Stimulated activated CD8-positive, alpha-beta memory T cell treated with anti-CD3 and anti-CD28 coated beads, Interleukin-12 subunit alpha, Interleukin-12 subunit beta, amount 100 ng/mL, for 24 hours (primary cell): ENCODE measurements at regions not wholly inside any gene's neighbourhood (a gene's known extent, or its start where the extent isn't known, plus 50 kb on each side); places are given as distances from the start of the nearest gene placed in this dataset.

Experiments
- DNase-seq: peaks from one replicate; pipeline ENCODE4 v3.0.0-alpha.2; 2020; ENCODE audit errors: extremely low read depth

GRCh38 chr3:5428607-5429516 is 241.4 kb downstream of the EDEM1 start:
- no peak for DNase-seq

DNA sequence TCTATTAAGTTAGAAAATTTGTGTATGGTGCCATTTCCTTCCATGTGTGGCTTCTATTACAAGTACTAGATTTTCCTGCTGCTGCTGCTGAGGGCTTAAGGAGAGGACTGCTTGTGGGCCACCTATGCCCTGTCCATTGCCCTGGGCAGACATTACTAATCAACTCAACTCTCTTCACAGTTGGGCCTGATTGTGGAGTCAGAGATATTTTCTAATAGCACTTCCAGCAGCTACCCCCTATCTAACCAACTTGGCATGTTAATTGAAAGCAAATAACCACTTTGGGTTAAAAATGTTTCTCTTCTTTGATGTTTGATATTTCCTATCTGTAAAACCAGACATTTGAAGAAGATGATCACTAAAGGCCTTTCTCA is 242.0 kb downstream of the EDEM1 start:
- no peak for DNase-seq

- no peak for DNase-seq
Measured at GRCh38 chr3:5430701-5431100, 243.2 kb downstream of the EDEM1 start.

- DNase-seq, result no peak
Measured at GRCh38 chr3:5431146-5431545, 243.6 kb downstream of the EDEM1 start.

DNA sequence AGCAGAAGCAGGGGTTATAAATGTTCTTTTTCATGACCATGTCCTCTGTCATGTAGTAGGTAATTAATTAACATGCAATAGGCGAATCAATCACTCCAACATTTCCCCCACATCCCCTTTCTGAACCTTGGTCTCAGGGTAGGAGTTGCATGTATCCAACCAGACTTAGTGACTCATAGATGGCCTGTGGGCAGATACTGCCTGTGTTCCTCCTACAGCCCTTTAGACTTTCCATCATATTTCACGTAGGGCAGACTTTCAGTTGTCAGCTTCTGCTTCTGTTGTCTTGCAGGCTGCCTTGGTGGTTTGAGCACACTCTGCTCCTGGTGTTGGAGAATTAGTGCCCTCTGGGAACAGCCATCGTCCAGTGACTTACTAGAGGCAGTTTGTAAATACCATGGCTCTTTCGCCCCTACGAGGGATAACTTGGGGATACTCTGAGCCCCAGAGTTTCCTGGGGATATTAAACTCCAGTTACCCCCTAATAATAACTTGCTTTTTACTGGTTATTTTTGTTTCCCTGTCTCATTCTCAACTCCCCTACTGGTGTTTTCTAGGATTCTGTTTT is 244.4 kb downstream of the EDEM1 start:
- no peak for DNase-seq

DNA sequence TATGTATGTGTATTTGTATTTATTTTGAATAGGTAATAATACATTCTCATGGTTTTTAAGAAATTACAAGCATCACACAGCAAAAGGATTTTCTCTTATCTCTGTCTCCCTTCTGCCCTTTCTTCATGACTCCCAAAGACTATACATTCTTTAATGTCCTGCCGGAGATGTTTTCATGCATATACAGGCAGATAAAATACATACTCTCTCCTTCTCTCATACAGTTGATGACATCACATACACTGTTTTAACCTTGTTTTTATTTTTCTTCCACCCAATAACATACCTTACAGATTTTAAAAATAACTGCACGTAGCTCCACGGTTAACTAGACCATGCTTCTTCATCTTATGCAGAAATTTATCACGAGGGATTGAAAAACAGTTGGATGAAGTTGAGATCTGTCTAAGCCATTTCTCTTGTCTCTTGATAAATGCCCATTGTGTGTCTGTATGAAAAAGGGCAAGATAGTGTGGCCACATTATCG is 249.8 kb downstream of the EDEM1 start:
- DNase-seq, result no peak

- DNase-seq, result no peak
Measured at GRCh38 chr3:5437783-5438323, 250.3 kb downstream of the EDEM1 start.

GRCh38 chr3:5441401-5441800 is 253.9 kb downstream of the EDEM1 start:
- no peak for DNase-seq

GRCh38 chr3:5442106-5442785 is 254.7 kb downstream of the EDEM1 start:
- DNase-seq, result no peak

DNA sequence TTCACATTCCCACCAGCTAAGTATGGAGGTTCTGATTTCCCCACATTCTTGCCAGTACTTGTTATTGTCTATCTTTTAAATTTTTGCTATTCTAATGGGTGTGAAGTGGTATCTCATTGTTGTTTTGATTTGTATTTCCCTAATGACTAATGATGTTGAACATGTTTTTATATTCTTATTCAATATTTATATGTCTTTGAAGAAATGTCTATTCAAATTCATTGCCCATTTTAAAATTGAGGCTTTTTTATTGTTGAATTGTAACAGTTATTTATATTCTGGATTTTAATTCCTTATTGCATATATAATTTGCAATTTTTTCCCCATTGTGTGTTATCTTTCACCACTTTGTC is 255.3 kb downstream of the EDEM1 start:
- DNase-seq, result no peak

DNA sequence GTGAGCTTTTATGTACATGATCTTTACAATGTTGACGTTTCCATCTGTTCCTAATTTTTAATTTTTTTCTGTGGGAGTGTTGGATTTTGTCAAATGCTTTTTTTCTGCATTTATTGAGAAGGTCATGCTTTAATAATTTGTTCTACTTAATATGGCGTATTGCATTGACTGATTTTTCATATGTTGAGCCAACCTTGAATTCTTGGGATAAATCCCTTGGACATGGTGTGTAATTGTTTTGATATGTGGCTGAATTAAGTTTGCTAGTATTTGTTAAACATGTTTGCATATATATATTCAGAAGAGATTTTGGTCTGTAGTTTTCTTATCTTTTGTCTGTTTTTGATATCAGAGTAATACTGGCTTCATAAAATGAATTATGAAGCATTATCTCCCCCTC is 256.7 kb downstream of the EDEM1 start:
- DNase-seq, result no peak

- DNase-seq, result no peak
Measured at GRCh38 chr3:5445676-5446201, 258.2 kb downstream of the EDEM1 start.

DNA sequence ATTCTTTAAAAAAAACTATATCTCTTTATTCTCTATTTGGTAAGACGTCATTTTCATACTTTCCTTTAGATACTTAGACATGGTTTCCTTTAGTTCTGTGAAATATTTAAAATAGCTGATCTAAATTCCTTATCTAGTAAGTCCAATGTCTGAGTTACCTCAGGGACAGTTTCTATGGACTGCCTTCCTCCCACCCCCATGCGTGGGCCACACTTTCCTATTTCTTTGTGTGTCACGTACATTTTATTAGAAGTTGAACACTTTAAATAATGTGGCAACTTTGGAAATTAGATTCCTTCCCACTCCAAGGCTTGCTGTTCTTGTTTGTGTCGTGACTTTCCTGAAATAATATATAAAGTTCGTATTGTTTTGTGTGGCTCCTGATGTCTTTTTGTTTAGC is 260.7 kb downstream of the EDEM1 start:
- DNase-seq, result no peak

DNA sequence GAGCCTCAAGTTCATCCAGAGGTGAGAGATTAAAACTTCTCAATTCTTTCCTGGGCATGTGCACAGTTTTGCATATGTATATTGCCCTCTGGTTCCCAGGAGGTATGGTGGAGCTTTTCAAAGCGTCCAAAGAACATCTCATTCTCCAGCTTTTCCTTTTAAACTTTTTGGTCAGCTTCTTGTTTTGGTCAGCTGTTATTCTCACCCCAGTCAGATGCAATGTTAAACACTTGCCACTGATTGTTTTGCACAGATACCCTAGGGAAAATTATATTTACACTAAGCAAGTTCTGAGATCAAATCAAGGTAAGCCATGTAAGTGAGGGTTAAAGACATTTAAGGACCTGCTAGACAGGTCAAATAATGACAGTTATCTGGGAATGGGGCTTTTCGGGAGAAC is 261.3 kb downstream of the EDEM1 start:
- no peak for DNase-seq

GRCh38 chr3:5456199-5456598 is 268.7 kb downstream of the EDEM1 start:
- no peak for DNase-seq

- no peak for DNase-seq
Measured at GRCh38 chr3:5458526-5458925, 271.0 kb downstream of the EDEM1 start.

GRCh38 chr3:5462086-5462485 is 274.6 kb downstream of the EDEM1 start:
- no peak for DNase-seq

DNA sequence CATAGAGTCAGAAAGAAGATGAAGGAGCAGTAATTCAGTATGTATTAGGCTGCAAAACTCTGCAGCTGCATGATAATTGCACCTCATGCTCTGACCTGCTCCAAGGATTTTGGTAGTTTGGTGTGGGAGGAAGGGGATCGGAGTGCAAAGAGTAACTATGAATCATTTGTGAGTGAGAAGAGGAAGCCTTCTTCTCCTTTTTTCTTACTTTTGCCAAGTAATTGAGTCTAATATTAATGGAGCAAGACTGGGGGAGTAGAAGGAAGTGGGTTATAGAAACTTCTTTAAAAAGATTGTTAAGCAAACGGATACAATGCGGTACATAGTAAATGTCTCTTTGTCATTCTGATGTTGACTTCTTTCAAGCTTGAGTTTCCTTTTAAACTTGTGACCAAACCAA is 276.5 kb downstream of the EDEM1 start:
- DNase-seq, result no peak

DNA sequence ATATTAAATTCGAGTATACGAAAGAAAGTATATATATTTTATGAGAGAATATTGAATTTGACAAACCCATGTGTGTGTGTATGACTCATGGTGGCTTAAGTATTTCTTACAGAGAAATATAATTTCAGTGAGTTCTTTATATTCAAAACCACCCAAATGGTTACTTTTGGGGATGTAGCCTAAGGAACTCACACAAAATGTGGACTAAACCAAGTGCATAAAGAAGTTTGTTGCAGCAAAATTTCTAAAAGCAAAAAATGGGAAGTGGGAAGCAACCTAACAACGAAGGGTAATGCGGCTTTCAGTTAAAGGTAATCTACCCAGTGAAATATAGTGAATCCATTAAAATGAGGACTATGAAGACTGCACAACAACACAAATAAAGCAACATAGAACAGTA is 277.1 kb downstream of the EDEM1 start:
- no peak for DNase-seq

DNA sequence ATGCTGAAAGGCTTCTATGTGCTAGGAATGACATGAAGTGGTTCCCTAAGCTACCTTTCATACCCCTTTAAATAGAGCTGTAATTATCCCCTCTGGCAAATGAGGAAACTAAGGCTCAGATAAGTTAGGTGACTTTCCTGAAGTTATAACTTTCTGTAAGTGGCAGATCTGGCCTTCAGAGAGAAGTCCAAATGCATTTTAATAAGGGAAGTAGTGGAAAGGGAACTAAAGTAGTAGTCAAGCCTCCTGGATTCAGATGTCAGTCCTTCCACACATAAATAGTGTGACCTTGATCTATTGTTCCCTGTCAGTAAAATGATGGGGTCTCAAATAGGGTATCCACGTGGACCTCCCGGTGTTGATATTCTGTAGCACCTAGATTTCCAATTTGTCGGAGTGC is 277.7 kb downstream of the EDEM1 start:
- DNase-seq, result no peak

- DNase-seq, result no peak
Measured at GRCh38 chr3:5466065-5466464, 278.6 kb downstream of the EDEM1 start.

GRCh38 chr3:5466717-5467116 is 279.2 kb downstream of the EDEM1 start:
- no peak for DNase-seq
